OCI-LY7 (cell line): ENCODE measurements at regions not wholly inside any gene's neighbourhood (a gene's known extent, or its start where the extent isn't known, plus 50 kb on each side); places are given as distances from the start of the nearest gene placed in this dataset.

ENCODE experiments used
- CTCF ChIP-seq: fragments of 200-600 bp; sonication (generic); conservative IDR thresholded peaks from 2 replicates; pipeline ENCODE4 v1.5.1; 2014; ENCODE audit warnings: mild to moderate bottlenecking, antibody characterized with exemption, low read length, moderate library complexity, mixed read lengths
- EZH2phosphoT487 ChIP-seq: fragments of 200-600 bp; sonication (generic); IDR thresholded peaks from 2 replicates; pipeline ENCODE4 v1.6.1; 2018; ENCODE audit warnings: low read depth, borderline replicate concordance, mild to moderate bottlenecking, mixed run types, antibody characterized with exemption, low read length, moderate library complexity, mixed read lengths

- no peak for TF ChIP-seq EZH2phosphoT487
- TF ChIP-seq CTCF: no peak
These were observed 83.2 kb downstream of the BUD13 start for GRCh38 chr11:116689413-116690127.
